Umbilical cord (tissue), 1 donor: ENCODE measurements at regions not wholly inside any gene's neighbourhood (a gene's known extent, or its start where the extent isn't known, plus 50 kb on each side); places are given as distances from the start of the nearest gene placed in this dataset.
"Not testable (repeated sequence)": the region's sequence is repeated elsewhere in the genome, so short reads cannot be mapped to it uniquely, and the experiment has no call there.

ENCODE experiments used
- DNase-seq: peaks from one replicate; pipeline ENCODE4 v3.0.0-alpha.2; 2015; ENCODE audit warnings: low spot score

GRCh38 chr7:12884856-12885440 is 197.5 kb downstream of the ARL4A start:
- no peak for DNase-seq

- DNase-seq: no peak
Observed at GRCh38 chr7:12888717-12889116, 201.3 kb downstream of the ARL4A start.

- no peak for DNase-seq
Observed at GRCh38 chr7:12889391-12889790, 202.0 kb downstream of the ARL4A start.

- no peak for DNase-seq
Observed at GRCh38 chr7:12890586-12890985, 203.2 kb downstream of the ARL4A start.

GRCh38 chr7:12893292-12893691 is 205.9 kb downstream of the ARL4A start:
- DNase-seq: no peak

- DNase-seq: no peak
Observed at GRCh38 chr7:12895296-12895695, 207.9 kb downstream of the ARL4A start.

GRCh38 chr7:12896316-12896715 is 208.9 kb downstream of the ARL4A start:
- no peak for DNase-seq

GRCh38 chr7:12898004-12898403 is 210.6 kb downstream of the ARL4A start:
- no peak for DNase-seq

- no peak for DNase-seq
Observed at GRCh38 chr7:12898620-12899019, 211.2 kb downstream of the ARL4A start.

- no peak for DNase-seq
Observed at GRCh38 chr7:12905671-12906070, 218.2 kb downstream of the ARL4A start.

- DNase-seq: no peak
Observed at GRCh38 chr7:12907774-12908173, 220.3 kb downstream of the ARL4A start.

GRCh38 chr7:12909483-12909882 is 222.1 kb downstream of the ARL4A start:
- DNase-seq: no peak

- DNase-seq: no peak
Observed at GRCh38 chr7:12911053-12911452, 223.6 kb downstream of the ARL4A start.

- no peak for DNase-seq
Observed at GRCh38 chr7:12913002-12913401, 225.6 kb downstream of the ARL4A start.

- no peak for DNase-seq
Observed at GRCh38 chr7:12917801-12918200, 230.4 kb downstream of the ARL4A start.

GRCh38 chr7:12921751-12922345 is 234.4 kb downstream of the ARL4A start:
- peak; percentile 13 for DNase-seq

GRCh38 chr7:12923971-12924370 is 236.5 kb downstream of the ARL4A start:
- DNase-seq: no peak

- DNase-seq: peak; percentile 50
Observed at GRCh38 chr7:12926206-12926605, 238.8 kb downstream of the ARL4A start.

- no peak for DNase-seq
Observed at GRCh38 chr7:12927635-12928434, 240.4 kb downstream of the ARL4A start.

- peak; percentile 49 for DNase-seq
Observed at GRCh38 chr7:12929476-12930140, 242.2 kb downstream of the ARL4A start.

GRCh38 chr7:12930534-12930933 is 243.1 kb downstream of the ARL4A start:
- peak; percentile 83 for DNase-seq

GRCh38 chr7:12931465-12931864 is 244.0 kb downstream of the ARL4A start:
- not testable (repeated sequence) for DNase-seq
